GM12864 (cell line): ENCODE measurements at regions not wholly inside any gene's neighbourhood (a gene's known extent, or its start where the extent isn't known, plus 50 kb on each side); places are given as distances from the start of the nearest gene placed in this dataset.

Experiments
- DNase-seq: peaks from one replicate; pipeline ENCODE4 v3.0.0-alpha.2; 2011; ENCODE audit warnings: low read depth
- H3K4me3 ChIP-seq: 2 replicates; pipeline ENCODE4 v1.5.1; 2011; ENCODE audit warnings: mild to moderate bottlenecking, low read depth, low read length, control low read depth
- CTCF ChIP-seq: IDR thresholded peaks from 2 replicates; pipeline ENCODE4 v1.5.1; 2011; ENCODE audit warnings: low read depth, mild to moderate bottlenecking, moderate library complexity, low read length, control low read depth, inconsistent platforms; ENCODE audit errors: missing control alignments

- no peak overlapping the region for H3K4me3 ChIP-seq
- no peak for TF ChIP-seq CTCF
- no peak for DNase-seq
Observed at GRCh38 chr11:13076961-13077360, 67.8 kb downstream of the RASSF10 start.

- H3K4me3 ChIP-seq, result no peak overlapping the region
- DNase-seq, result no peak
- no peak for TF ChIP-seq CTCF
Observed at GRCh38 chr11:13080861-13081260, 71.7 kb downstream of the RASSF10 start.

GRCh38 chr11:13082588-13082987 is 73.5 kb downstream of the RASSF10 start:
- no peak for DNase-seq
- H3K4me3 ChIP-seq, result no peak overlapping the region
- no peak for TF ChIP-seq CTCF

- DNase-seq, result no peak
- no peak for TF ChIP-seq CTCF
- H3K4me3 ChIP-seq, result no peak overlapping the region
Observed at GRCh38 chr11:13090228-13090708, 81.2 kb downstream of the RASSF10 start.

- no peak for TF ChIP-seq CTCF
- DNase-seq, result no peak
- H3K4me3 ChIP-seq, result no peak overlapping the region
Observed at GRCh38 chr11:13091373-13091772, 82.3 kb downstream of the RASSF10 start.

- TF ChIP-seq CTCF, result no peak
- H3K4me3 ChIP-seq, result no peak overlapping the region
- no peak for DNase-seq
Observed at GRCh38 chr11:13091804-13092203, 82.7 kb downstream of the RASSF10 start.

GRCh38 chr11:13094930-13095687 is 86.0 kb downstream of the RASSF10 start:
- no peak for DNase-seq

More at GRCh38 chr11:13094930-13095687, 86.0 kb downstream of the RASSF10 start:
- TF ChIP-seq CTCF, result no peak
- H3K4me3 ChIP-seq, result no peak overlapping the region
